ENCODE measurements at regions not wholly inside any gene's neighbourhood (a gene's known extent, or its start where the extent isn't known, plus 50 kb on each side); places are given as distances from the start of the nearest gene placed in this dataset.

DNA sequence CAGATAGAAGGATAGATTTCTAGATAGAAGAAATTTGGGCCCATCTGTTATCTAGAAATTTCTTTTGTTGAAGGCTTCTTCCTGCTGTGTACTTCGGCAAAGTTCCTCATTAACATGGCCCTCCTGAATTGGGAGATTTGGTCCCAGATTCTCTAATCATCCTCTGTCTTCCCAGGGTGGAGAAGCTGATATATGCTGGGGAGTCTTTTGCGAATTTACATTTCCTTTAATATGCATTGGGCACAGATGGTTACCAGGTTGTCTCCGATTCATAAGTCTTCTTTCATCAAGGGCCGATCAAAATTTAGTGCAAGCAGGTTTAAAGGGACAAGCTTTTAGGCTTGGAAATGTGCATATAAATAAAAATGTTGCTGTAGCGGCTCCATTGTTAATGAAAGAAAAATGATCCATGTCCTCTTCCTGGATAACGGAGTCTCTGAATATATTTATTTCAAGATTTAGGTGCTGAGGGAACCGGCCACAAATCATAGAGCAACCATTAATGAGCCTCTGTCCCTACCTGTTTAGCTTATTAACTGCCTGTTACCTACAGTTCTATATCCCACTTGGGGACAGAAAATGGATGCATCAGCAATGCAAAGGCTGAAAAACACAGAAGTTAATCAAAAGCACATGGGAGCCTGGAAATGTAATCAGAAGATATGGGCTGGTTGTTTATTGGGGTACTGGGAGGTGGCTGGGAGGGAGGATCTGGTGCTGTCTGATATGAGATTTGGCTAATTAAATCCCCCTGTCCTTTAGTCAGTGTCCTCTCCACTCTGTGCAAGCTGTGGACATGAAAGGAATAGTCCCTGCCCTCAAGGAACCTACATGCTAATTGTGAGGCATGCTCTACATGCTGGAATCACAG is 234.7 kb downstream of the MAN2A1 start:
- FAIRE-seq, result no peak
- WGBS (ENCODE audit: insufficient coverage, insufficient replicate concordance, low lambda C conversion rate, missing lambda C conversion rate), result 55% methylated on average over 7 of the region's 7 CpGs
- ChIA-PET CTCF (interaction anchor here (1.4 kb wide), 1 partner anchor 14 kb away, joined by 3 read pairs; no protein-coding TSS in a partner anchor), SMC1A (ENCODE audit: uncharacterized antibody, unreplicated experiment) (no interaction called here), RAD21 (ENCODE audit: unreplicated experiment) (no interaction called here), POLR2A (no interaction called here)
- intact Hi-C loops (cut with micrococcal nuclease; ENCODE audit: unreplicated experiment) (no loop called here), in situ Hi-C loops (cut with MboI) (no loop called here)
- no peak overlapping the region for H3K4me2 ChIP-seq (ENCODE audit: control insufficient read depth, insufficient read depth)
- no peak for DNase-seq (ENCODE audit: low read depth, low spot score)
- no peaks in the 10 kb centered on the region for H4K20me1 ChIP-seq (ENCODE audit: control insufficient read depth, insufficient read depth)
- BruUV-seq (replicated peaks), result no TSS peak
- no peak overlapping the region for H3K4me3 ChIP-seq
- TF ChIP-seq MYC (IDR thresholded peaks at IDR 0.05; ENCODE audit: insufficient read depth, insufficient read length, insufficient replicate concordance, low read length, severe bottlenecking), result no peak
- no peaks in the 10 kb centered on the region; the same call in 2 of the 3 replicates for H3K9me3 ChIP-seq (replicated peaks; ENCODE audit: control insufficient read depth, insufficient read depth, low read length)
- no peaks in the 10 kb centered on the region for H3K36me3 ChIP-seq (ENCODE audit: control insufficient read depth in 2 of 2, insufficient read depth in 2 of 2, low read length in 1 of 2)
- no peaks in the 10 kb centered on the region for H3K79me2 ChIP-seq (ENCODE audit: control insufficient read depth, insufficient read depth, low read length)
- H2AFZ ChIP-seq (ENCODE audit: control insufficient read depth, low read depth, low read length), result no peak overlapping the region
- H3K4me1 ChIP-seq (ENCODE audit: control insufficient read depth, insufficient read depth, low read length), result no peaks in the 10 kb centered on the region; the same call in 1 of the 2 replicates
- H3K9ac ChIP-seq (ENCODE audit: control insufficient read depth, insufficient read depth, low read length), result no peak overlapping the region
- H3K27me3 ChIP-seq (replicated peaks in 1 of 2; ENCODE audit: control insufficient read depth in 2 of 2, insufficient read depth in 2 of 2, low read length in 1 of 2), result no peaks in the 10 kb centered on the region; a peak in 1 of 4 replicates
- no peak for ATAC-seq
- H3K27ac ChIP-seq (ENCODE audit: control insufficient read depth, insufficient read depth), result no peak overlapping the region

DNA sequence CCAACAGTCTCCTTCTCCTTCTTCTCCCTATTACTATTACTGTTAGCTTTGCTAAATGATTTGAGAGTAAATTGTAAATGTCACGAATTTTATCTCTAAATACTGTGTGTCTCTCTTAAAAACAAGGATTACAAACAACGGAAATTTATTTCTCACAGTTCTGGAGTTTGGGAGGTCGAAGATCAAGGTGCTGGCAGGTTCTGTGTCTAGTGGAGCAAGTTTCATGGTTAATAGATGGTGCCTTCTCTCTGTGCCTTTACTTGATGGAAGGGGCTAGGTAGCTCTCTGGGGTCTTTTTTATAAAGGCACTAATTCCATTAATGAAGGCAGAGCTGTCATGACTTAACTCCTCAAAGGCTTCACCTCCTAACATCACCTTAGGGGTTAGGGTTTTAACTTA is 237.9 kb downstream of the MAN2A1 start:
- Histone ChIP-seq H3K4me1 (ENCODE audit: control insufficient read depth, insufficient read depth, low read length) (no peaks in the 10 kb centered on the region), H3K4me2 (ENCODE audit: control insufficient read depth, insufficient read depth) (no peak overlapping the region), H3K4me3 (no peak overlapping the region), H4K20me1 (ENCODE audit: control insufficient read depth, insufficient read depth) (no peaks in the 10 kb centered on the region), H2AFZ (ENCODE audit: control insufficient read depth, low read depth, low read length) (no peak overlapping the region), H3K9ac (ENCODE audit: control insufficient read depth, insufficient read depth, low read length) (no peak overlapping the region), H3K36me3 (ENCODE audit: control insufficient read depth in 2 of 2, insufficient read depth in 2 of 2, low read length in 1 of 2) (no peaks in the 10 kb centered on the region), H3K27me3 (replicated peaks in 1 of 2; ENCODE audit: control insufficient read depth in 2 of 2, insufficient read depth in 2 of 2, low read length in 1 of 2) (no peaks in the 10 kb centered on the region; a peak in 1 of 4 replicates), H3K9me3 (replicated peaks; ENCODE audit: control insufficient read depth, insufficient read depth, low read length) (no peaks in the 10 kb centered on the region; the same call in 2 of the 3 replicates), H3K27ac (ENCODE audit: control insufficient read depth, insufficient read depth) (no peak overlapping the region), H3K79me2 (ENCODE audit: control insufficient read depth, insufficient read depth, low read length) (no peaks in the 10 kb centered on the region)
- FAIRE-seq, result no peak
- 17% methylated on average over 3 of the region's 3 CpGs for WGBS (ENCODE audit: insufficient coverage, insufficient replicate concordance, low lambda C conversion rate, missing lambda C conversion rate)
- CTCF ChIA-PET, result no interaction called here
- no peak for ATAC-seq
- no TSS peak for BruUV-seq (replicated peaks)
- POLR2A ChIA-PET, result no interaction called here
- intact Hi-C loops (cut with micrococcal nuclease; ENCODE audit: unreplicated experiment), result no loop called here
- RAD21 ChIA-PET (ENCODE audit: unreplicated experiment), result no interaction called here
- SMC1A ChIA-PET (ENCODE audit: uncharacterized antibody, unreplicated experiment), result no interaction called here
- DNase-seq (ENCODE audit: low read depth, low spot score), result no peak
- in situ Hi-C loops (cut with MboI), result no loop called here
- no peak for TF ChIP-seq JUND (IDR thresholded peaks at IDR 0.05; ENCODE audit: low read depth, low read length)
- no peak for TF ChIP-seq PKNOX1 (IDR thresholded peaks at IDR 0.05)
- no peak for TF ChIP-seq CBX5 (IDR thresholded peaks at IDR 0.05; ENCODE audit: low read depth)
- TF ChIP-seq, protein P1, sequence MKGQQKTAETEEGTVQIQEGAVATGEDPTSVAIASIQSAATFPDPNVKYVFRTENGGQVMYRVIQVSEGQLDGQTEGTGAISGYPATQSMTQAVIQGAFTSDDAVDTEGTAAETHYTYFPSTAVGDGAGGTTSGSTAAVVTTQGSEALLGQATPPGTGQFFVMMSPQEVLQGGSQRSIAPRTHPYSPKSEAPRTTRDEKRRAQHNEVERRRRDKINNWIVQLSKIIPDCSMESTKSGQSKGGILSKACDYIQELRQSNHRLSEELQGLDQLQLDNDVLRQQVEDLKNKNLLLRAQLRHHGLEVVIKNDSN (IDR thresholded peaks at IDR 0.05; ENCODE audit: borderline replicate concordance, extremely low read length, insufficient read depth, low read depth, low read length), result no peak
- TF ChIP-seq, protein P2, sequence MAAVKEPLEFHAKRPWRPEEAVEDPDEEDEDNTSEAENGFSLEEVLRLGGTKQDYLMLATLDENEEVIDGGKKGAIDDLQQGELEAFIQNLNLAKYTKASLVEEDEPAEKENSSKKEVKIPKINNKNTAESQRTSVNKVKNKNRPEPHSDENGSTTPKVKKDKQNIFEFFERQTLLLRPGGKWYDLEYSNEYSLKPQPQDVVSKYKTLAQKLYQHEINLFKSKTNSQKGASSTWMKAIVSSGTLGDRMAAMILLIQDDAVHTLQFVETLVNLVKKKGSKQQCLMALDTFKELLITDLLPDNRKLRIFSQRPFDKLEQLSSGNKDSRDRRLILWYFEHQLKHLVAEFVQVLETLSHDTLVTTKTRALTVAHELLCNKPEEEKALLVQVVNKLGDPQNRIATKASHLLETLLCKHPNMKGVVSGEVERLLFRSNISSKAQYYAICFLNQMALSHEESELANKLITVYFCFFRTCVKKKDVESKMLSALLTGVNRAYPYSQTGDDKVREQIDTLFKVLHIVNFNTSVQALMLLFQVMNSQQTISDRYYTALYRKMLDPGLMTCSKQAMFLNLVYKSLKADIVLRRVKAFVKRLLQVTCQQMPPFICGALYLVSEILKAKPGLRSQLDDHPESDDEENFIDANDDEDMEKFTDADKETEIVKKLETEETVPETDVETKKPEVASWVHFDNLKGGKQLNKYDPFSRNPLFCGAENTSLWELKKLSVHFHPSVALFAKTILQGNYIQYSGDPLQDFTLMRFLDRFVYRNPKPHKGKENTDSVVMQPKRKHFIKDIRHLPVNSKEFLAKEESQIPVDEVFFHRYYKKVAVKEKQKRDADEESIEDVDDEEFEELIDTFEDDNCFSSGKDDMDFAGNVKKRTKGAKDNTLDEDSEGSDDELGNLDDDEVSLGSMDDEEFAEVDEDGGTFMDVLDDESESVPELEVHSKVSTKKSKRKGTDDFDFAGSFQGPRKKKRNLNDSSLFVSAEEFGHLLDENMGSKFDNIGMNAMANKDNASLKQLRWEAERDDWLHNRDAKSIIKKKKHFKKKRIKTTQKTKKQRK (IDR thresholded peaks at IDR 0.05; ENCODE audit: low read depth, low read length), result no peak
- no peak for TF ChIP-seq SUZ12 (IDR thresholded peaks at IDR 0.05; ENCODE audit: unreplicated experiment)
- no peak for TF ChIP-seq ZNF274 (IDR thresholded peaks at IDR 0.05; ENCODE audit: insufficient read depth, insufficient read length)
- TF ChIP-seq NFIC (IDR thresholded peaks at IDR 0.05; ENCODE audit: low read depth, low read length), result no peak
- no peak for TF ChIP-seq RAD51 (IDR thresholded peaks at IDR 0.05)
- TF ChIP-seq FOS (IDR thresholded peaks at IDR 0.05; ENCODE audit: borderline replicate concordance, extremely low read depth, insufficient read length), result no peak

Data from GM12878 (cell line).